Pancreas (tissue), 10 donors: ENCODE measurements at regions not wholly inside any gene's neighbourhood (a gene's known extent, or its start where the extent isn't known, plus 50 kb on each side); places are given as distances from the start of the nearest gene placed in this dataset.

Source experiments
- ATAC-seq, 4 donors: fragments of 200-7000 bp; cut with Tn5 transposase; one replicate each; pipeline versions ENCODE4 v1.8.0 to v1.9.1; 2020; ENCODE audit warnings: mild to moderate bottlenecking in 4 of 4, moderate library complexity in 4 of 4
- DNase-seq, 6 donors: peaks; one replicate each; pipeline ENCODE4 v3.0.0-alpha.2; 2020
- FAIRE-seq: peaks from 2 replicates; lab custom pipeline; 2012; peaks lifted over from hg19 to GRCh38; lab: Jason Lieb, UNC
- H3K27ac ChIP-seq, 4 donors: fragments of 200-600 bp; sonication (generic); 1 replicate in 3 of 4; 2 replicates in 1 of 4; pipeline versions ENCODE4 v1.5.0 to v1.8.0; 2020
- H3K27me3 ChIP-seq, 4 donors: fragments of 200-600 bp; one replicate each; pipeline ENCODE4 v1.8.0; 2021
- H3K36me3 ChIP-seq, 3 donors: fragments of 200-600 bp; sonication (generic) in 1 of 3; one replicate each; pipeline versions ENCODE4 v1.5.0 to v1.8.0; 2020 to 2021
- H3K4me1 ChIP-seq, 3 donors: fragments of 200-600 bp; one replicate each; pipeline ENCODE4 v1.8.0; 2021
- H3K4me3 ChIP-seq, 4 donors: fragments of 200-600 bp; sonication (generic) in 2 of 4; one replicate each; pipeline versions ENCODE4 v1.5.0 to v1.8.0; 2020 to 2021
- H3K9me3 ChIP-seq, 4 donors: fragments of 200-600 bp; one replicate each; pipeline ENCODE4 v1.8.0; 2021
- CTCF ChIP-seq, 4 donors: fragments of 200-600 bp; sonication (generic) in 3 of 4; IDR thresholded peaks; one replicate each; pipeline versions ENCODE4 v1.5.0 to v1.8.0; 2021; ENCODE audit warnings: antibody characterized with exemption in 4 of 4
- WGBS, 2 donors: extraction: QIAGEN DNeasy Blood & Tissue Kit; methylation state at CpG; one replicate each; pipeline ENCODE4 v1.1.7; 2013; 5-methylcytosine and 5-hydroxymethylcytosine counted together
- intact Hi-C, 3 donors: fragments of 100-400 bp; cut with DNase I; formaldehyde crosslinking; loops; one replicate each; pipeline versions ENCODE4 v1.11.1 to v1.14.2; 2022
- donor health status: healthy with polysubstance abuse.
- donor health status: DM: no; HTN: no; CAD: no; lungs with moderate emphysema.
- donor health status: DM: no; HTN: no; CAD: no.
- donor health status: control.
- donor health status: control.
- donor health status: Bipolar disorder and iron deficiency.
- donor health status: DM: yes; HTN: yes; CAD: no.
- donor health status: DM: no; HTN: no; CAD: no.
- donor health status: DM: no; HTN: no; CAD: no.
- donor health status: DM: yes; HTN: yes; CAD: no.

DNA sequence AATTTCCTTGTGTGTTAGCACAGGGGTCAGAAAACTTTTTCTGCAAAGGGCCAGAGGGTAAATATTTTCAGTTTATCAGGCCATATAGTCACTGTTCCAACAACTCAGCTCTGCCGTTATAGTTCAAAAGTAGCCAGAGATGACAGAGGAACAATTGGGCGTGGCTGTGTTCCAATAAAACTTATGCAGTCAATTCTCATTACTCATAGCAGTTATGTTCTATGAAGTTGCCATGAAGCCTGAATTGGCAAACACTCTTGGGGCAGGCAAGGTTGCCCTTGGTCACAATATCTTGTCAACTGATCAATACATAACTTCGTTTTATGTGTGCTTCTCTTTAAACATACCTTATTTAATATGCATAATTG lies 304.2 kb downstream of the TFAP2C start:
- H3K4me3 ChIP-seq = no peak overlapping the region
- intact Hi-C loops = no loop called here
- ATAC-seq (no peak), DNase-seq (no peak), FAIRE-seq (no peak)
- TF ChIP-seq CTCF (IDR thresholded peaks at IDR 0.05) = no peak
- H3K36me3 ChIP-seq = no peaks in the 10 kb centered on the region
- WGBS, 2 donors = 44 to 45% methylated on average over 3 of the region's 3 CpGs
- no peaks in the 10 kb centered on the region for H3K4me1 ChIP-seq
- H3K27ac ChIP-seq = no peak overlapping the region
- H3K27me3 ChIP-seq = peaks cover 0 to 4% (median 0%) of the 10 kb centered on the region in 4 donors
- no peaks in the 10 kb centered on the region for H3K9me3 ChIP-seq

GRCh38 chr20:56934888-56935287 lies 305.8 kb downstream of the TFAP2C start:
- FAIRE-seq (no peak), ATAC-seq (no peak), DNase-seq (no peak)
- intact Hi-C loops = no loop called here
- no peaks in the 10 kb centered on the region for H3K36me3 ChIP-seq
- H3K9me3 ChIP-seq = no peaks in the 10 kb centered on the region
- no peaks in the 10 kb centered on the region for H3K27me3 ChIP-seq
- no peak overlapping the region for H3K27ac ChIP-seq
- 64 to 69% methylated on average over 6 of the region's 6 CpGs for WGBS, 2 donors
- no peak for TF ChIP-seq CTCF (IDR thresholded peaks at IDR 0.05)
- no peak overlapping the region for H3K4me3 ChIP-seq
- no peaks in the 10 kb centered on the region for H3K4me1 ChIP-seq

DNA sequence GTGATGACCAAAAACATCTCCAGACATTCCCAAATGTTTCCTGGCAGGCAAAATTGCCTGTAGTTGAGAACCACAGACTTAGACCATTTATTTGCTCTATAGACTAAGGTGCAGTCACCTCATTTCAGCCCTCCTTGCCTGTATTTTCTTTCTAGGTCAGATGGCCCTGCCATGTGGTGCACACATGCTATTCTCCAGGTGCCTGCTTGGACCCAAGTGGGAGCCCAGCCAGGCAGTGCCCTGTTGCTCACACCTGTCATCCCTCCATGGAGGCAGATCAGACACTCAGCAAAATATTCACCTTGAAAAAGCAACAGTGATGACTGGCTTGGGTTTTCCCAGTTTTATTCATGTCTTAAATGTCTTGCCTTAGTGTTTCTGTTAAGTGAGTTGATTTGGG lies 311.4 kb downstream of the TFAP2C start:
- no peak for FAIRE-seq
- Histone ChIP-seq H3K4me3 (no peak overlapping the region), H3K36me3 (no peaks in the 10 kb centered on the region), H3K27me3 (no peaks in the 10 kb centered on the region), H3K9me3 (no peaks in the 10 kb centered on the region), H3K4me1 (no peaks in the 10 kb centered on the region), H3K27ac (no peak overlapping the region)
- no peak for DNase-seq
- no peak for TF ChIP-seq CTCF (IDR thresholded peaks at IDR 0.05)
- no peak for ATAC-seq
- intact Hi-C loops = no loop called here

DNA sequence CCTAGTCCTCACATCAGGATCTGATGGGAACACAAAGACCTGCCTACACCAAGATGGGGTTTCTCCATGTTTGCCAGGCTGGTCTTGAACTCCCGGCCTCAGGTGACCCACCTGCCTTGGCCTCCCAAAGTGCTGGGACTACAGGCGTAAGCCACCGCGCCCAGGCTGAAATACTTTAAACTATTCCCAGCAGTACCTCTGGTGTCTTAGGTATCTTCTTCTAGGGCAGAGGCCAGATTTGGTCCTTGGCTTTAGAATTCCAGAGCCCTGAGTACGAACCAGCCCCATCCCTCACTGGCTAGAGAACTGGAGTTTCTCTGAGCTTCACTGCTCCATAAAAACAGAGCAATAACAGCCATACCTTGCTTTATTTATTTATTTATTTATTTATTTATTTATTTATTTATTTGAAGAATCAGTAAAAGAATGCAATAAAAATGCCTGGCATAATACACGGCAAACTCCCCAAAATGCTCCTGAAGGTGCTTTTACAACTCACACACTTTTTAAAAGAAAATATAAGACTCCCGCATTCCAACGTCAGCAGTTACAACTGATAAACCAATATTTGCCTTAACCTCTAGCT lies 312.1 kb downstream of the TFAP2C start:
- Histone ChIP-seq H3K4me3 (no peak overlapping the region), H3K4me1 (no peaks in the 10 kb centered on the region), H3K36me3 (no peaks in the 10 kb centered on the region), H3K27ac (no peak overlapping the region), H3K27me3 (no peaks in the 10 kb centered on the region), H3K9me3 (no peaks in the 10 kb centered on the region)
- FAIRE-seq (no peak), ATAC-seq (no peak), DNase-seq (no peak)
- TF ChIP-seq CTCF (IDR thresholded peaks at IDR 0.05) = no peak
- WGBS, 2 donors = 67 to 70% methylated on average over 8 of the region's 8 CpGs
- intact Hi-C loops = no loop called here

DNA sequence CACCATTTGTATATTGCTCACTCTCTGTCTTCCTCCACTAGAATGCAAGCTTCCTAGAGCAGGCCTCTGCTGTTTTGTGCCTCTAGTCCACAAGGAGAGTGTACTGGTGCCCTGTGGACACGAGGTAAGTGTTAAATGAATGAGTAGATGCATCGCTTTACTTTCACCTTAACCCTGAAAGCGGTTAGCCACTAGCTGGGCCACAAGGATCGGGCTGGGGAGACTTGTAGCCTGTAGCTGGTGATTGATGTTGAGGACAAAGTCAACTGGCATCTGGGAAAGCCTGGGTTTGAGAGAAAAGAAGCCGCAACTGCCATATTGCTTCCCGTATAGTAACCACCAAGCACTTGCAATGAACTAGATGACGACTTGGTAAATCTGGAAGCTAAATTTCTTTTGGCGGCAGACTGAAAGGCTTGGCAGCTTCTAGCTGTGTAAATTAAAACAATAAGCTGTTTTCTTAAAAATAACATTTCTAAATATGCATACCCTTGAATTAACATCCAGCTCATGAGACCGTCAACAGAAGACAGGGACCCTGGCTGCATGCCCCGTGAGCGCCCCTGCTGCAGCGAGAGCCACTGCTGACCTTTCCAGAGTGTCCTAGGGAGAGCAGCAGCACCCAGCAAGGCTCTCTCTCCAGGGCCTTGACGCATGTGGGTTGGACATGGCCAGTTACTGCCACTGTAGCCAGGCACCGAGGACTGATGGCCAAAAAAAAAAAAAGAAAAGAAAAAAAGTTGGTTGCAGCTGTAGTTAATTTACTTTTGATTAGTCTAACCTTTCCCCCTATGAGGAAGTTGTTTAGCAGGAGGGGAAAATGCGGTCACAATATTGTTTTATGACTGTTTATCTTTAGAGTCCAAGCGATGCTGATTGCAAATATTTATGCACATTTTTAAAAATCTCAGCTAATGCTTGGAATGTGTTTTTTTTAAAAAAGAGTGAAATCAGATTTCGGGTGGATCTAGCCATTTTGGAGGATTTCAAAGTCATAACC lies 315.1 kb downstream of the TFAP2C start:
- WGBS, 2 donors = 57 to 64% methylated on average over 17 of the region's 17 CpGs
- no peak for FAIRE-seq
- Histone ChIP-seq H3K27ac (no peak overlapping the region), H3K4me3 (no peak overlapping the region), H3K27me3 (peaks cover 0 to 2% (median 0%) of the 10 kb centered on the region in 4 donors), H3K9me3 (no peaks in the 10 kb centered on the region), H3K36me3 (no peaks in the 10 kb centered on the region), H3K4me1 (no peaks in the 10 kb centered on the region)
- TF ChIP-seq CTCF (IDR thresholded peaks at IDR 0.05) = no peak
- peak in 1 of 4 donors; percentile 11 for ATAC-seq
- DNase-seq = no peak
- intact Hi-C loops = no loop called here
